NB4 (cell line): ENCODE measurements at regions not wholly inside any gene's neighbourhood (a gene's known extent, or its start where the extent isn't known, plus 50 kb on each side); places are given as distances from the start of the nearest gene placed in this dataset.

ENCODE experiments used
- CTCF ChIP-seq: IDR thresholded peaks from one replicate; pipeline ENCODE4 v1.5.1; 2012; ENCODE audit warnings: low read depth, low read length
- MAX ChIP-seq: IDR thresholded peaks from 2 replicates; pipeline ENCODE4 v1.6.1; 2011; ENCODE audit warnings: low read depth, low read length
- MYC ChIP-seq: IDR thresholded peaks from 2 replicates; pipeline ENCODE4 v1.6.1; 2011; ENCODE audit warnings: low read depth, low read length
- POLR2A ChIP-seq: IDR thresholded peaks from 2 replicates; pipeline ENCODE4 v1.6.1; 2011; ENCODE audit warnings: mild to moderate bottlenecking; ENCODE audit not compliant: insufficient read length; ENCODE audit errors: extremely low read depth

- no peak for TF ChIP-seq CTCF
- no peak for TF ChIP-seq POLR2A
- no peak for TF ChIP-seq MAX
- TF ChIP-seq MYC: no peak
Measured at GRCh38 chr13:64311948-64312347, 2896.3 kb upstream of the PCDH20 start.
